ENCODE measurements at regions not wholly inside any gene's neighbourhood (a gene's known extent, or its start where the extent isn't known, plus 50 kb on each side); places are given as distances from the start of the nearest gene placed in this dataset.
"Not testable (repeated sequence)": the region's sequence is repeated elsewhere in the genome, so short reads cannot be mapped to it uniquely, and the experiment has no call there.

DNA sequence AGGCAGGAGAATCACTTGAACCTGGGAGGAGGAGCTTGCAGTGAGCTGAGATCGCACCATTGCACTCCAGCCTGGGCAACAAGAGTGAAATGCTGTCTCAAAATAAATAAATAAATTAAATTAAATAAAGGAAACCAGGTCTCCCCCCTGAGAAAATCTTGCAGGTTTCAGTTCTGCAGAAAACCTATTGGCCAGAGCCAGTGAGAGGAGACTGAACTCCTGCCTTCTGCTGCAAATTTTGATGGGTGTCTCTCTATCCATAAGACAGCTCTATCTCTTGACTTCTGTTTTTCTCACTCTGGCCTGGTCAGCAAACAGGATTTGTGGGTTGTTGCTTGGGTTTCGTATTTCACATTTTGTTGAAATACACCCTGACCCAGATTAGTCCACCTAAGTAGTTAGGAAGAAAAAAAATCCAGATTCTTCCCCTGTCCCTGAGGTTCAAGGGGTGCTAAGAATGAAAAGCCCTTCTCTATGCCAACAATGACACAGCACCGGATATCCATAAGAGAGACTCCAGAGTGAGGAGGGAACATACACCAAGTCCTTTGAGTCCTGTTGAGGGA lies 86.7 kb upstream of the MAP4K4 start:
- DNase-seq (ENCODE audit: low read depth in 2 of 2): no peak

DNA sequence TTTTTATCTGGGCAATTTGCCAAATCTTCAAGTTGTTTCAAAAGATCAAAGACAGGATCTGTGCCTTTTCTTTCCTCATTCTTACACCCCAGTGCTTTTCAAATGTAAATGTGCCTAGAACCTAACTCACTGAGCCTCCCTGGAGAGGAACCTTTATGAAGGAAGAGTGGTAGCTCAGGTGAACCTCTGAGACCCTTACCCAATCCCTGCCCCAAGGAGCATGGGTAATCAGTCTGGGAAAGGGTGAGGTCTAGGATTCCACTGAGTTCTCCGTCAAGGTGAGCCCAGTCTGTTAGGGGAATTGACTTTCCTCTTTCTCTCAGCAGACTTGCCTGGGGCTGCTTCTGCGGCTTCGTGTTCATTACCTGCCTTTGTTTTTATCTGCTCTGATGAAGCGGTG lies 88.1 kb upstream of the MAP4K4 start:
- no peak for DNase-seq (ENCODE audit: low read depth in 2 of 2)

DNA sequence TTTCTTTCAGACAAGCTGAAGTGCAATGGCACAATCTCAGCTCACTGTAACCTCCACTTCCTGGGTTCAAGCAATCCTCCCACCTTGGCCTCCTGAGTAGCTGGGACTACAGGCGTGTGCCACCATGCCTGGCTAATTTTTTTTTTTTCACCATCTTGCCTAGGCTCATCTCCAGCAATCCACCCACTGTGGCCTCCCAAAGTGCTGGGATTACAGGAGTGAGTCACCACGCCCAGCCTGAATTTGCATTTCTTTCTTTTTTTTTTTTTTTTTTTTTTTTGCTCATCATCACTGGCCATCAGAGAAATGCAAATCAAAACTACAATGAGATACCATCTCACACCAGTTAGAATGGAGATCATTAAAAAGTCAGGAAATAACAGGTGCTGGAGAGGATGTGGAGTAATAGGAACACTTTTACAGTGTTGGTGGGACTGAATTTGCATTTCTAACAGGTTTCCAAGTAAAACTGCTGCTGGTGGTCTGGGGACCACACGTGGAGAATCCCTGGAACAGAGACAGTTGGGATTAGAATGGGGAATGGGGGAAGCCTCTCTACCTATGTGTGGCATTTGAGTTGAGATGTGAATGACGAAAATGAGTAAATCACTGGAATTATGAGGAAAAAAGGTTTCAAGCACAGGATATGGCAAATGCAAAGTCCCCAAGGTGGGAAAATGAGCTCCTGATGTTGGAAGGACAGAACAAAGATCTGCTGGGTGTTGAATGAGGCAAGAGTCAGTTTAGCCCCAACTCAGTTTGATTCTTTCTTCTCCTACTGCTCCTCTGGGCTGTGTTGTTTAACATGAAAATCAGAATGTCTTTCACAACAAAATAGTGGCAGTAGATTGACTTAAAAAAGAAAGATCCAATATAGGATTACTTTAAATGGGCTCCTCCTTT lies 88.8 kb upstream of the MAP4K4 start:
- DNase-seq (ENCODE audit: low read depth in 2 of 2): no peak

DNA sequence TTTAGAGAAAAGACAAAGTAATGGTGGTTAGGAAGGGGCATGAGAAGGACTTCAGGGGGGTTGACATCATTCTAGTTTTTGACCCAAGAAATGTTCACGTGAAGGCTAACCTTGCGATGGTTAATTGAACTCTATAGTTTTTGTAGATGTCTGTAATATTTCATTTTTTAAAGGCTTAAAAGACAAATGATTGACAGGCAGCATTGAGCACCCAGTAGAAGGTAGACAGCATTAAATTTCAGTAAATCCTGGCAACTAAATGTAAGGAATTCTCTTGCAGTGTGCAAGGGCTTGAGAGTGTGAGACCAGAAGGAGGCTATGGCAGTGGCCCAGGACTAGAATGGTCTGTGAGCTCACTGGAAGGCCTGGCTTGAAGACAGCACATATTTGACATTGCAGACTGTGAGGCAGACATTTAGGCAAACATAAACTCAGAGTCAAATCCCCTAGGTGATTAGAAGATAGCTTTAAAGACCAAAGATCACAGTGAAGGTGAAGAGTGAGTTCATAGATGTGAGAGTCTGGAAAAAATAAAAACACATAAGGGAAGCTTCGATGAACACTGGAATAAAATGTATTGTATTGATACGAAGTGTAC lies 100.1 kb upstream of the MAP4K4 start:
- DNase-seq (ENCODE audit: low read depth in 2 of 2): no peak

DNA sequence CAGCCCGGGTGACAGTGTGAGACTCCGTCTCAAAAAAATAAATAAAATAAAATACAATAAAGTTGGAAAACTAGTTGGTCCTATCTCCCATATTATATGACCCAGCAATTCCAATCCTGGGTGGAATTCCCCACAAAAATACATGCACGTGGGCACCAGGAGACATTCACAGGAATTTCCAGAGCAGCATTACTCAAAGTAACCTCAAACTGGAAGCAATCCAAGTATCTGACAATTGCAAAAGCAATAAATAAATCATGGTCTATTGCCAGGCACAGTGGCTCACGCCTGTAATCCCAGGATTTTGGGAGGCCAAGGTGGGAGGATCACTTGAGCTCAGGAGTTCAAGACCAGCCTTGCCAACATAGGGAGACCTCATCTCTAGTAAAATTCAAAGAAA lies 101.2 kb upstream of the MAP4K4 start:
- no peak for DNase-seq (ENCODE audit: low read depth in 2 of 2)

DNA sequence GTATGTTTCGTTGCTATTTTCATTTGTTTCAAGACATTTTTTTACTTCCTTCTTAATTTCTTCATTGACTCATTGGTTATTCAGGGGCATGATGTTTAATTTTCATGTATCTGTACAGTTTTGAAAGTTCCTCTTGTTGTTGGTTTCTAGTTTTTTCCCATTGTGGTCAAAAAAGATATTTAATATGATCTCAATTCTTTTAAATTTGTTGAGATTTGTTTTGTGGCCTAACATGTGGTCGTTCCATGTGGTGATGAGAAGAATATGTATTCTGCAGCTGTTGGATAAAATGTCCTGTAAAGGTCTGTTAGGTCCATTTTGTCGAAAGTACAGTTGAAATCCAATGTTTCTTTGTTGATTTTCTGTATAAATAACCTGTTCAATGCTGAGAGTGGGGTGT lies 110.3 kb upstream of the MAP4K4 start:
- no peak for DNase-seq (ENCODE audit: low read depth in 2 of 2)

DNA sequence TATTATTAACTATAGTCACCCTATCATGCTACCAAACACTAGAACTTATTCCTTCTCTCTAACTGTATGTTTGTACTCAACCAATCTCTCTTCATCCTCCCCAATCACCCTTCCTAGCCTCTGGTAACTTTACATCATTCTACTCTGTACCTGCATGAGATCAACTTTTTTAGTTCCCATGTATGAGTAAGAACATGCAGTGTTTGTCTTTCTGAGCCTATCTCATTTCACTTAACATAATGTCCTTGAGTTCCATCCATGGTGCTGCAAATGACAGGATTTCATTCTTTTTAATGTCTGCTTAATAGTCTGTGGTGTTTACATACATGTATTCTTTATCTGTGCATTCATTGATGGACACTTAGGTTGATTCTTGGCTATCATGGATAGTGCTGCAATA lies 108.9 kb upstream of the RFX8 start:
- DNase-seq (ENCODE audit: low read depth in 2 of 2): no peak

DNA sequence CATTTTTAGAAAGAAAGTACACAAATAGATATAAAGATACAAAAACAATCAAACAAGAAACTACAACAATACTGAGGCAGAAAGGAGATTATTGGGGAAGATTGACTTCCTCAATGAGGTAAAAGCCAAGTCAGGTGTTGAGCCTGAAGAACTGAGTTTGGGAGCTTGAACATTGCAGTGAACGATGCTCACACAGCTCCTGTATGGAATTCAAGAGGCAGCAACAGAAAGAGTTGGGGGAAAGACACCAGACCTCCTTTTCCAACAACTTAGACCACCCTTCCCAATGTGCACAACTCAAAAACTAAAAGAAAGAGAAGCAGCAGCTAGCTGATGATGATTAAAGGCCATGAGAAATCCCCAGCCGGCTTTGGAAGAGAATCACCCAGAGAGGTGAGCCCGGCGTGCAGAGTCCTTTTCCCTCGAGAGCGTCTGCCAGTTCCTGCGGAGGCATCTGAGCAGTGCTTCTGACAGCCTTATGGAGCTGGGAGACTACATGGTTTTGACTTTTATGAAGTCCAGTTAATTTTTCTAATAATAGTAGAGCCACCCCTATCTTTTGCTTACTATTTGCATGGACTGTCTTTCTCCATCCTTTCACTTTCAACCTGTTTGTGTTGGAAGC lies 106.9 kb upstream of the RFX8 start:
- no peak for DNase-seq (ENCODE audit: low read depth in 2 of 2)

DNA sequence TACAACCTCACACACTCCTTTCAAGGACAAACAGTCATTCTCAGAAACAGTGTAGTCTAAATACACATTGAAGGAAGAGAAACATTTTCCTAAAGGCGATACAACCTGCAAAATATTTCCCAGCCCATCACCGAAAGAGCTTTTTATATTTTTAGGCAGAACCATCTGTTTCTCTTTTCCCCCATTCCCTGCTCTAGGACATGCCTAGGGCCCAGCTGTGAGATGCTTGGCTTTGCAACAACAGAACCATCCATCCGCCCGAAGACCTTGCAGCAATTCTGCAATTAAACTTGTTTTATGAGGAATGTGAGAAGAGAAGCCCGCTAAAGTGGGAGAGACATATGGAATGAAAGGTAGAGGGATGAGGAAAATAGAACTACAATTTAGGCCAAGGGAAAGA lies 105.6 kb upstream of the RFX8 start:
- no peak for DNase-seq (ENCODE audit: low read depth in 2 of 2)

DNA sequence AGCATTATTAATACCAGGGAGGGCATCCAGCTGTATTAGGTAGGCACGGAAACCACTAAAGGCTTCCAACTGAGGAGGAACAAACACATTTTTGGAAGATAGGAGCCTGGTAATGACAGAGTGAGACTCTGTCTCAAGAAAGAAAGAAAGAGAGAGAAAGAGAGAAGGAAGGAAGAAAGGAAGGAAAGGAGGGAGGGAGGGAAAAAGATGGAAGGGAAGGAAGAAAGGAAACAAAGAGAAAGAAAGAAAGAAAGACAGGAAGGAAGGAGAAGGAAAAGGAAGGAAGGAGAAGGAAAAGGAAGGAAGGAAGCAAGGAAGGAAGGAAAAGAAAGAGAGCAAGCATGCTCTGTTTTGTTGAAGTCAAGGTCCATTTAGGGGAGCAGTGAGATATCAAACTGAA lies 103.8 kb upstream of the RFX8 start:
- DNase-seq (ENCODE audit: low read depth in 2 of 2): no peak

DNA sequence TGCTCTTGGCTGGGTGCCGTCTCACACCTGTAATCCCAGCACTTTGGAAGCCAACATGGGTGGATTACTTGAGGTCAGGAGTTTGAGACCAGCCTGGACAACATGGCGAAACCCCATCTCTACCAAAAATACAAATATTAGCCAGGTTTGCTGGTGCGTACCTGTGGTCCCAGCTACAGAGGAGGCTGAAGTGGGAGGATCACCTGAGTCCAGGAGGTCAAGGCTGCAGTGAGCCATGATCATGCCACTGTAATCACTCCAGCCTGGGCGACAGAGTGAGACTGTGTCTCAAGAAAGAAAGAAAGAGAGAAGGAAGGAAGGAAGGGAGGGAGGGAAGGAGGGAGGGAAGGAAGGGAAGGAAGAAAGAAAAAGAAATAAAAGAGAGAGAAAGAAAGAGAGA lies 103.2 kb upstream of the RFX8 start:
- not testable (repeated sequence) for DNase-seq (ENCODE audit: low read depth in 2 of 2)

DNA sequence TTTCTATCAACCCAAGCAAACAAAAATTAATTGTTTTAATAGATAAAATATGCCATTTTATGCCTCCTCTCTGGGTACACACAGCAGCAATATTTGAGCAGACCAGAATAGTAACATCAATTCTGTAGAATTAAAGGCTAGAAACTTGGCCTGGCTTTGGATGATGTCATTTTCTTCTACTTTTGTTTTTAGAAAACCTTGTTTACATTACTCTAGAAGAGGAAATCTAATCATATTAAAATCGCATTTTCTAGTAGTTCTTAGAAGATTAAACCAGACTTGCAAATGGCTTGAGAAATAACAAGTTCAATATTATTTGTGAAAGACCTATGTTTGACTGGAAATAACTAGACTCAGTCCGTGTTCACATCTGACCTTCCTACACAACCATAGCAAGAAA lies 102.3 kb upstream of the RFX8 start:
- DNase-seq (ENCODE audit: low read depth in 2 of 2): no peak

DNA sequence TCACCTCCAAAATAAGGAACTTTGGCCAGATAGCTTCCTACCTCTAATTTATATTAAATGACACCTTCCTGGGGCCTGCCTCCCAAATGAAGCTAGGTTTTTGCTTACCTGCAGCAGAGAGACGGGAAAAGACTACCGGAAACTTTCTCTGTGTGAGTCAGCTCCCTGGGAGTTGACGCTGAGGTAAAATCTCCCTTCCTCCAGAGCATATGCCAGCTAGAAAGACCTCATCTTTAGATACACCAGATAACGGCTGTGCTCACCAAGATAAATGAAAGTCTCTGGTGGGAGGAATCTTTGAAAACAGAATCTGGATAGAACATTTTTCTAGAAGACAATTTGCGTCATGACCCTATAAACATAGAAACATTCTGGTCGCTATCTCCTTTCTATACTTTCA lies 99.7 kb upstream of the RFX8 start:
- DNase-seq (ENCODE audit: low read depth in 2 of 2): no peak

DNA sequence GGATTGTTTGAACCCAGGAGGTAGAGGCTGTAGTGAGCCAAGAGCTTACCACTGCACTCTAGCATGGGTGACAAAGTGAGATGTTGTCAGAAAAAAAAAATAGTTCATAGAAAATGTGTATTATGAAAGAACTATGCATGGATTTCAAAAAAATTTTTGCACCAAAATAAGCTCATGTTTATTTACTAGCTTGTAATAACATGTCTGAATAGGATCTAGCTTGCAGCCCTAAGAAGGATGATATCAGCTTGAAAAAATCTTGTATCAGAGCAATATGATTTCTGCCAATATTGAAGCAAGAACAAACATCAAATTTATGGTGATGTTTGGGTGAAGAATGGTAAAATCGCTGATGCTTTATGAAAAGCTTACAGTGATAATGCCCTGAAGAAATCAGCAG lies 97.0 kb upstream of the RFX8 start:
- no peak for DNase-seq (ENCODE audit: low read depth in 2 of 2)

DNA sequence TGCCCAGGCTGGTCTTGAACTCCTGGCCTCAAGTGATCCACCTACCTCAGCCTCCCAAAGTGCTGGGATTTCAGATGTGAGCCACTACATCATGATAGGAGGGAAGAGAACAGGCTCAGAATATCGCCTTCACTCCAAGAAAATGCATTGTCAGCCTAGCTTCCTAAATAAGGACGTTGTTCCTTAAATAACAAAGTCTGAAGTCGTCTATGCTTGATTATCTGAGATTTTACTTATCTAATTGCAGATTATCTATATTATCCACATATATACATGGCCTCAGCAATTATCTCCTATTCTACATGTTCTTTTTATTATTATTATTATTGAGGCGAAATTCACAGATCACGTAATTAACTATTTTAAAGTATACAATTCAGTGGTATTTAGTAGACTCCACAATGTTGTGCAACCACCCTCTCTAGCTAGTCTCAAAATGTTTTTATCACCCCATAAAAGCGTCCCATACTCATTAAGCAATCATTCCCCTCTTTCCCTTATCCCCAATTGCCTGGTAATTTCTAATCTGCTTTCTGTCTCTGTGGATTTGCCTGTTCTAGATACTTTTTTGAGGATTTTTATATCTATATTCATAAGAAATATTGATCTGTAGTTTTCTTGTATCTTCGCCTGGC lies 95.1 kb upstream of the RFX8 start:
- DNase-seq (ENCODE audit: low read depth in 2 of 2): no peak

DNA sequence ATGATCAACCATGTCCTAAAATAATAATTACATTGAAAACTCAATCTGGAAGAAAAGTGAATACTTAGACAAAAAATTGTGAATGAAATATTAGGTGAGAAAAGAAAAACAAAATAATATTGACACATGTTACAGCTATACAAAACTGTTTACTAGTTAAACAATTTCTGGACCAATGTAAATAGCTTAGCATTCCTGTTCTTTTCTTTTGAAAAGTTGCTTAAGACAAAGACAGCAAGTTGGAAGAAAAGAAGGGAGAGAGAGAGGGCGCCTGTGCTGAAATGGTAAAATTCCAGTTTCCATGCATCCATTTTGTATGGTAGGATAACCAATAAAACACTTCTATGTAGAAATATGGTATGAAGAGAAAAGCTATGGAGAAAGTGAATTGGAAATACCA lies 94.1 kb upstream of the RFX8 start:
- DNase-seq (ENCODE audit: low read depth in 2 of 2): no peak

DNA sequence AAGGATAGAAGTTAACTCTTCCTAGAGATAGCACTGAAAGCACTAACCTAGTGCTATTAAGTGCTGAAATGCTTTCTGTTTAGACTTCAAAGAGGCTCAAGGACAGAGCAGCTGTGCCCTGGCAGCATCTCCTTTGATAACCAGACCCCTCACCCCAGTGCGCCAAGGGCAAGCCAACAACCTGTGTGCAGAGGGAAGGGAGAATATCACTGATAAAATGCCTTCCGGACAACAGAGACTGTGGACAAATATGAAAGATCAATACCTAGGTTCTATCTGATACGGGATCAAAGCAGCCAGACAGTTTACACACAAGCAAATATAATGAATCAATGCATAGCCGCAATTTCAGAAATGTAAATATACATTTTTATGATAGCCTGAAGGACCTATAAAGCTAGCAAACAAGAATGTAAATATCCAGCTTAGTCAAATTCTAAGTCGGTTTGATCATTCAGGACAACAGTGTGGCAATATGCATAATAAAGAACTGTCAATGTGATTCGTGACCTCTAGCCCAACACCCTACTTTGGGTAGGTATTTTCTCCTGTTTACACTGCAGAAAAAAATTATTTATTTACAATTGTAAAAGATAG lies 91.8 kb upstream of the RFX8 start:
- no peak for DNase-seq (ENCODE audit: low read depth in 2 of 2)

DNA sequence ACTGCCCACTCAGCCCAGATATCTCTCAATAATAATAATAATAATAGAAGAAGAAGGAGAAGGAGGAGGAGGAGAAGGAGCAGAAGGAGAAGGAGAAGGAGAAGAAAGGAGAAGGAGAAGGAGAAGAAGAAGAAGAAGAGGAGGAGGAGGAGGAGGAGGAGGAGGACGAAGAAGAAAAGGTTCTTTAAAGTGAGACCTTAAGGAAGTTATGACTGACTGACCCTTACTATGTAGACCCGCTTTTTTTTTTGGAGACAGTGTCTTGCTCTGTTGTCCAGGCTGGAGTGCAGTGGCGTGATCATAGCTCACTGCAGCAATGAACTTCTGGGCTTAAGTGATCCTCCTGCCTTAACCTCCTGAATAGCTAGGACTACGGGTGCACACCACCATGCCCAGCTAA lies 88.9 kb upstream of the RFX8 start:
- DNase-seq (ENCODE audit: low read depth in 2 of 2): no peak

DNA sequence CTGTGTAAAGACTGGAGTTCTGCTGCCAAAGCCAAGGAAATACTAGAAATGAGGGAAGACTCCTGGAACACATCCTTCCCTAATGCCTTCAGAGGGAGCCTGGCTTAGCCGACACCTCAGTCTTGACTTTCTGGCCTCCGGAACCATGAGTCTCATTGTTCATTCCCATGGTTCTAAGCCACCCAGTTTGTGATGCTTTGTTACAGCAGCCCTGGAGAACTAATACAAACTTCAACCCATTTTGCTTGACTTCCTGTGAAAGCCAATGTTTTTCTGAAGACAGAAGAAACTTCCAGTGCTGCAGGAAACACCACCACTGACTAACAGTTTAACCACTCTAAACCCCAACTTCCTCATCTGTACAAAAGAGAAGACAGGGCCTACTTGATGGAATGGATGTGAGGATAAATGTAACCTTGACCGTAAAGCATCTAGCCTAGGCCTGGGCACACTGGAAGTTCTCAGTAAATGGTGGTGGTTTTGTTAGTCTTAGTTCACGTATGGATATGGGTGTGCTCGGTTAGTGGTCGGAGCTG lies 85.9 kb upstream of the RFX8 start:
- DNase-seq (ENCODE audit: low read depth in 2 of 2): no peak

DNA sequence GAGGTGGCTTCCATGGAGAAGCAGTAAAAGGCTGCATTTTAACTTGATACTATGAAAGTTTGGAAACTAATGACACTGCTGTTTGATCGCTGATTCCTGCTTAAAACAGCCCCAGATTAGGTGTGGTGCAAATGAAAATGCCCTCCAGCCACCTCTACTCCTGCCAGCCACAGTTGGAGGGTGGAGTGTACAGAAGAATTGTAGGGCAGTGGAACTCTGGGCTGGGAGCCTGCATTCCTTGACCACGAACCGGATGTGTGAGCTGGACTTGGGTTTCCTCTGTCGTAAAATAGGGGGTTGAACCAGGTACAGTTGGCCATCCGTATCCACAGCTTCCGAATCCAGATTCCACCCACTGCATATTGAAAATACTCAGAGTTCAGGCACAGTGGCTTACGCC lies 84.6 kb upstream of the RFX8 start:
- no peak for DNase-seq (ENCODE audit: low read depth in 2 of 2)

DNA sequence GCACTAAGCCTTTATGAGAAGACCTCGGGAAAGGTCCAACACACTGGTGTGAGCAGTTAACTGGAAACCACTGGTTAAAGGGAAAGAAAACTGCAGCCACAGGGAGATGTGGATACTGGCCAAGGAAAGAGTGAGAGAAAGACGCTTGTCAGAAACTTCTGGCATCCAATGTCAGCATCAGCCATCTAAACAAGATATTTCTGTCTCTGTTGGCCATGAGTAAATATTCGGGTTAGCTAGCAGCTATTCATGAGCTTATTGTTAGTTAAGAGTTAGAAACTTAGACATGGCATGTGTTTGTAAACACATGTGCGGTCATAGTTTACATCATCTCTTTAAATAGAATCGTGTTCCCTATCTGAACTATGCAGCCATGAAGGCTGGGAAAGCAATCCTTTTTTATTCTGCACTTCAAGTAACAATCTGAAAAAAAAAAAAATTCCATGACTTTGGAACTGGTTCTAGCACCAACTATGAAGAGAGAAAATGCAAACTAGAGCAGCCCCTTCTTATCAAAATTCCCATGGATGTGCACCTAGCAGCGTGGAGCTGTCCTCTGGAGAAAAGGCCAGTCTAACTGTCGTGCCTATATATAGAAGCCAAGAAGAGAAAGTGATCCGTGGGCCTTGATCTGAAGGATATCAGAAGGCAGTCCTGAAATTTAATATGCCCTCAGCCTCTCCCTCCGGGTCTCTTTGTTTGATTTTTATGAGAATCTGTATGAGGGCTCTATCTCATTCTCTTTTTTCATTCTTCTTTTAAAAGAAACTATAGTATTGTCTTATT lies 84.0 kb upstream of the RFX8 start:
- no peak for DNase-seq (ENCODE audit: low read depth in 2 of 2)

All from stimulated activated CD4-positive, alpha-beta T cell treated with anti-CD3 and anti-CD28 coated beads, Interleukin-4, amount 100 ng/mL, for 48 hours (primary cell).